Caco-2 (cell line): ENCODE measurements at regions not wholly inside any gene's neighbourhood (a gene's known extent, or its start where the extent isn't known, plus 50 kb on each side); places are given as distances from the start of the nearest gene placed in this dataset.

Experiments
- BruUV-seq: library from RNA; stranded (reverse); fragments of 400-500 nt; replicated peaks from 2 replicates; lab custom pipeline; 2021; lab: Mats Ljungman, UMichigan
- CTCF ChIA-PET: fragments of 300-600 bp; sonication (Branson Sonifier 250); formaldehyde crosslinking; loops from one replicate; lab custom pipeline; 2022; ENCODE audit warnings: antibody characterized with exemption; lab: Charles Lee
- POLR2A ChIA-PET: fragments of 300-600 bp; sonication (Branson Sonifier 250); formaldehyde crosslinking; loops from one replicate; lab custom pipeline; 2022; ENCODE audit warnings: antibody characterized with exemption; lab: Charles Lee
- DNase-seq, 2 experiments: peaks; one replicate each; pipeline versions ENCODE4 v3.0.0 to v3.0.0-alpha.2; 2020 to 2022
- H3K27me3 ChIP-seq: replicated peaks from 2 replicates; pipeline ENCODE4 v1.6.0; 2011; ENCODE audit warnings: low read length; ENCODE audit not compliant: control insufficient read depth, insufficient read depth
- H3K36me3 ChIP-seq: 2 replicates; pipeline ENCODE4 v1.5.1; 2011; ENCODE audit warnings: low read length; ENCODE audit not compliant: control insufficient read depth, insufficient read depth
- H3K4me1 ChIP-seq: fragments of 250-450 bp; sonication (Bioruptor Pico); 2 replicates; pipeline ENCODE4 v1.5.1; 2020; ENCODE audit warnings: mild to moderate bottlenecking
- H3K4me3 ChIP-seq: 2 replicates; pipeline ENCODE4 v1.5.1; 2011; ENCODE audit warnings: low read depth, mild to moderate bottlenecking, control low read depth, low read length
- H3K9me3 ChIP-seq: fragments of 250-450 bp; sonication (Bioruptor Pico); 2 replicates; pipeline ENCODE4 v1.5.1; 2020; ENCODE audit warnings: mild to moderate bottlenecking, moderate library complexity
- H3K27ac Mint-ChIP-seq: one replicate; pipeline ENCODE4 v1.8.0; 2022; ENCODE audit warnings: mixed read lengths; ENCODE audit not compliant: unreplicated experiment
- H3K27me3 Mint-ChIP-seq: one replicate; pipeline ENCODE4 v1.8.0; 2022; ENCODE audit warnings: mixed read lengths; ENCODE audit not compliant: insufficient read depth, unreplicated experiment
- H3K36me3 Mint-ChIP-seq: one replicate; pipeline ENCODE4 v1.8.0; 2022; ENCODE audit warnings: mild to moderate bottlenecking, mixed read lengths; ENCODE audit not compliant: insufficient read depth, unreplicated experiment
- H3K4me1 Mint-ChIP-seq: one replicate; pipeline ENCODE4 v1.8.0; 2022; ENCODE audit warnings: low read depth, mixed read lengths; ENCODE audit not compliant: unreplicated experiment
- H3K4me3 Mint-ChIP-seq: one replicate; pipeline ENCODE4 v1.8.0; 2022; ENCODE audit warnings: mild to moderate bottlenecking, moderate library complexity, mixed read lengths; ENCODE audit not compliant: unreplicated experiment
- H3K9me3 Mint-ChIP-seq: one replicate; pipeline ENCODE4 v1.8.0; 2022; ENCODE audit warnings: mixed read lengths; ENCODE audit not compliant: unreplicated experiment
- intact Hi-C: fragments of 100-400 bp; cut with micrococcal nuclease; formaldehyde crosslinking; loops from one replicate; pipeline ENCODE4 v1.10.0; 2022; ENCODE audit not compliant: unreplicated experiment
- TF ChIP-seq, protein P1 (sequence below), 2 experiments: fragments of 200-600 bp in 1 of 2; IDR thresholded peaks; 1 replicate in 1 of 2; 2 replicates in 1 of 2; pipeline versions ENCODE4 v1.5.1 to v1.8.0; 2011 to 2022; ENCODE audit warnings: antibody characterized with exemption in 1 of 2, control low read depth in 1 of 2, inconsistent platforms in 1 of 2, low read depth in 1 of 2, low read length in 1 of 2, mild to moderate bottlenecking in 1 of 2, moderate library complexity in 1 of 2; ENCODE audit not compliant: insufficient read depth in 1 of 2, severe bottlenecking in 1 of 2, unreplicated experiment in 1 of 2

DNA sequence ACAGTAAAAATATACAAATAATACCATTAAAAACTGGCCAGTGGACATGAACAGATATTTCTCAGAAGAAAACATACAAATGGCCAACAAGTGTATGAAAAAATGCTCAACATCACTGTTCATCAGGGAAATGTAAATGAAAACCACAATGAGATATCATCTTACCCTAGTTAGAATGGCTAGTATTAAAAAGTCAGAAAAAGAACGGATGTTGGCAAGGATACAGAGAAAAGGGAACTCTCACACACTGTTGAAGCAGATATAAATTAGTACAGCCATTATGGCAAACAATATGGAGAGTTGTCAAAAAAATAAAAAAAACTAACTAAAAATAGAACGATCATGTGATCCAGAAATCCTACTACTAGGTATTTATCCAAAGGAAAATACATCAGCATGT, 222.7 kb upstream of the NAALADL2 start:
- Mint-ChIP-seq H3K4me1 (no peaks in the 10 kb centered on the region), H3K27ac (no peak overlapping the region), H3K9me3 (peaks cover 14% of the 10 kb centered on the region), H3K36me3 (no peaks in the 10 kb centered on the region), H3K27me3 (no peaks in the 10 kb centered on the region), H3K4me3 (no peak overlapping the region)
- TF ChIP-seq, protein P1, sequence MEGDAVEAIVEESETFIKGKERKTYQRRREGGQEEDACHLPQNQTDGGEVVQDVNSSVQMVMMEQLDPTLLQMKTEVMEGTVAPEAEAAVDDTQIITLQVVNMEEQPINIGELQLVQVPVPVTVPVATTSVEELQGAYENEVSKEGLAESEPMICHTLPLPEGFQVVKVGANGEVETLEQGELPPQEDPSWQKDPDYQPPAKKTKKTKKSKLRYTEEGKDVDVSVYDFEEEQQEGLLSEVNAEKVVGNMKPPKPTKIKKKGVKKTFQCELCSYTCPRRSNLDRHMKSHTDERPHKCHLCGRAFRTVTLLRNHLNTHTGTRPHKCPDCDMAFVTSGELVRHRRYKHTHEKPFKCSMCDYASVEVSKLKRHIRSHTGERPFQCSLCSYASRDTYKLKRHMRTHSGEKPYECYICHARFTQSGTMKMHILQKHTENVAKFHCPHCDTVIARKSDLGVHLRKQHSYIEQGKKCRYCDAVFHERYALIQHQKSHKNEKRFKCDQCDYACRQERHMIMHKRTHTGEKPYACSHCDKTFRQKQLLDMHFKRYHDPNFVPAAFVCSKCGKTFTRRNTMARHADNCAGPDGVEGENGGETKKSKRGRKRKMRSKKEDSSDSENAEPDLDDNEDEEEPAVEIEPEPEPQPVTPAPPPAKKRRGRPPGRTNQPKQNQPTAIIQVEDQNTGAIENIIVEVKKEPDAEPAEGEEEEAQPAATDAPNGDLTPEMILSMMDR (IDR thresholded peaks at IDR 0.05; ENCODE audit: insufficient read depth in 1 of 2, low read depth in 1 of 2, low read length in 1 of 2, severe bottlenecking in 1 of 2, unreplicated experiment in 1 of 2) = no peak
- no peak for DNase-seq
- Histone ChIP-seq H3K4me3 (no peak overlapping the region), H3K27me3 (no peaks in the 10 kb centered on the region), H3K36me3 (no peaks in the 10 kb centered on the region), H3K4me1 (no peaks in the 10 kb centered on the region), H3K9me3 (0 out of 2 replicates have a peak, but pooled peaks cover 3% of the 10 kb centered on the region)
- intact Hi-C loops = no loop called here
- POLR2A ChIA-PET = no interaction called here
- BruUV-seq = no TSS peak
- CTCF ChIA-PET = no interaction called here

DNA sequence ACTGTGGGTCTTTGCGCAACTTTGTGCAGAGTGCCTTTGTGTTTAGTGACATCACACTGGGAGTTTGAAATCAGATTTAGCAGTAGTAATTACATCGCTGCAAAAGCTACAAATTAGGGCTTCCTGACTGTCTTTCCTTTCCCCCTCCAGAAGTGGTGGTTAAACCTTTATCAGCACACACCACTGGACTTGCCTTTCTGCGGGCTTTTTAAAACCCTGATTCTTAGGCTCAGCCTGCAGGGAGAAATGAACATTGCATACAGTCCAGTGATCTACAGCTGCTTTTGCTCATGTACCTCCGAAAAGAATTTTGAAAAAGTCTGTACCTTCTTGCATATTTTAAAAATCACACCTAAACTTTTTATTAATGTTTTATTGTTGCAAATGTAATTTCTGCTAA, 219.7 kb upstream of the NAALADL2 start:
- Histone ChIP-seq H3K4me1 (no peaks in the 10 kb centered on the region), H3K27me3 (no peaks in the 10 kb centered on the region), H3K9me3 (0 out of 2 replicates have a peak, but pooled peaks cover 3% of the 10 kb centered on the region), H3K4me3 (no peak overlapping the region), H3K36me3 (no peaks in the 10 kb centered on the region)
- ChIA-PET CTCF (no interaction called here), POLR2A (no interaction called here)
- no peak for DNase-seq
- no TSS peak for BruUV-seq
- no peaks in the 10 kb centered on the region for H3K4me1 Mint-ChIP-seq
- H3K27me3 Mint-ChIP-seq = no peaks in the 10 kb centered on the region
- no peaks in the 10 kb centered on the region for H3K36me3 Mint-ChIP-seq
- intact Hi-C loops = no loop called here
- H3K27ac Mint-ChIP-seq = no peak overlapping the region
- TF ChIP-seq, protein P1 (IDR thresholded peaks at IDR 0.05; ENCODE audit: insufficient read depth in 1 of 2, low read depth in 1 of 2, low read length in 1 of 2, severe bottlenecking in 1 of 2, unreplicated experiment in 1 of 2) = no peak
- peaks cover 14% of the 10 kb centered on the region for H3K9me3 Mint-ChIP-seq
- no peak overlapping the region for H3K4me3 Mint-ChIP-seq

DNA sequence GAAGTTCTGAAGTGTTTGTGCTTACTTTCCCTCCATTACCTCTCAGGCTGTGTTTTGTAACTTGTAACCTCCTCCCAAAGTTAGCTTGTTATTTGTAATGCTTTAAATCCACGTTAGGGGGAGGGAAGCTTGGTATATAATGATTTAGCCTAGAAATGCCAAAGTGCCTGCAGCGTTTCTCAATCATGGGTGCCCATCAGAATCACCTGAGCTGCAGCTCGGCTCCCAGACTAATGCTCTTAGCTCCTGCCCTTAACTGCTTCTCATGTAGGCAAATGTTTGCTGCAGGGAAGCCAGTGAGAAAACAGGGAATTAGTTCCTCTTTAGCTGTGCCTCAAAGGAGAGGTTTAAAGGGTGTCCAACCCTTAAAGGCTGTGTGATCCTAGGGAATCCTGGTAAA, 219.2 kb upstream of the NAALADL2 start:
- H3K4me3 ChIP-seq = no peak overlapping the region
- Mint-ChIP-seq H3K9me3 (peaks cover 14% of the 10 kb centered on the region), H3K27me3 (no peaks in the 10 kb centered on the region), H3K4me1 (no peaks in the 10 kb centered on the region), H3K36me3 (no peaks in the 10 kb centered on the region), H3K27ac (no peak overlapping the region), H3K4me3 (no peak overlapping the region)
- no peaks in the 10 kb centered on the region for H3K27me3 ChIP-seq
- BruUV-seq = no TSS peak
- H3K9me3 ChIP-seq = no peaks in the 10 kb centered on the region
- TF ChIP-seq, protein P1 (IDR thresholded peaks at IDR 0.05; ENCODE audit: insufficient read depth in 1 of 2, low read depth in 1 of 2, low read length in 1 of 2, severe bottlenecking in 1 of 2, unreplicated experiment in 1 of 2) = no peak
- H3K36me3 ChIP-seq = no peaks in the 10 kb centered on the region
- intact Hi-C loops = no loop called here
- DNase-seq = no peak
- ChIA-PET CTCF (no interaction called here), POLR2A (no interaction called here)
- H3K4me1 ChIP-seq = no peaks in the 10 kb centered on the region
